ENCODE measurements at regions not wholly inside any gene's neighbourhood (a gene's known extent, or its start where the extent isn't known, plus 50 kb on each side); places are given as distances from the start of the nearest gene placed in this dataset.

DNA sequence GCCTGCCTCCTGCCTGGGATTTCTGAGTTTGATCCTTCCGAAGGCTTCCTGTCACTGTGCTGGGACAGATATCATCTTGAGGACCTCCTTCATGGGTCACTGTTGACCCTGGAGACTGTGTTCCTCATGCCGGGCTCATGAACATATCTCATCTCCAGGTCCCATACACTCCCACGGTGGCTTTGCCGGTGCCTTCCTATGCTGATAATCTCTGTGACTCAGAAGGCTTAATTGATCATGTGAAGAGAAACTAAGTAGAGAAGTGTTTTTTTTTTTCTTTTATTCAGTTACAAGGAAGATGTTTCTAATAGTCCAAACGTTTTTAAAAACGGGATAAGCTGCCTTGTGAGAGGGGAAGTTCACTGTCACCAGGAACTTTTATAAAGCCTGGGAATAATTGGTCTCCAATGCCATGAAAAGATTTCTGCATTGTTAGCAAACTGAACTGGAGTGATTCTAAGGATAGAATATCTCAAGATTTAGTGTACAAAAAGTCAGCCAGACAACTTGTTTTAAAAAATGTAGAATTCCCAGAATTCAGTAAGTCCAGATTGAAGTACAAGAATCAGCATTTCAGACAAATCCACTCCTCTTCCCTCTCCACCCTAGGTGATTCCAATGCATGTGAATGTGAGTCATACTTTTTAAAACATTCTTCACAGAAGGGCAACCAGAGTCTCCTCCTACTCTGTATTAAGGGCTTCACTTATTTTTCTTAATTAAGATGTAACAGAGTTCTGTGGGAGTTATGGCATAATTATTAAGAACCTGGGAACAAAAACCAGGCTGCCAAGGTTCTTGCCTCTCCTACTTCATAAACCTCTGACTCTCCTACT, 139.8 kb upstream of the LGR5 start:
- no peaks in the 10 kb centered on the region for H3K27me3 ChIP-seq (ENCODE audit: low read depth)
- H3K4me1 ChIP-seq = no peaks in the 10 kb centered on the region
- H3K9me3 ChIP-seq = no peaks in the 10 kb centered on the region
- no peak for DNase-seq
- intact Hi-C loops (cut with DNase I) = no loop called here
- H3K27ac ChIP-seq = no peak overlapping the region
- H3K36me3 ChIP-seq = no peaks in the 10 kb centered on the region
- H3K4me3 ChIP-seq = no peak overlapping the region
- ATAC-seq = no peak
- TF ChIP-seq, protein P1, sequence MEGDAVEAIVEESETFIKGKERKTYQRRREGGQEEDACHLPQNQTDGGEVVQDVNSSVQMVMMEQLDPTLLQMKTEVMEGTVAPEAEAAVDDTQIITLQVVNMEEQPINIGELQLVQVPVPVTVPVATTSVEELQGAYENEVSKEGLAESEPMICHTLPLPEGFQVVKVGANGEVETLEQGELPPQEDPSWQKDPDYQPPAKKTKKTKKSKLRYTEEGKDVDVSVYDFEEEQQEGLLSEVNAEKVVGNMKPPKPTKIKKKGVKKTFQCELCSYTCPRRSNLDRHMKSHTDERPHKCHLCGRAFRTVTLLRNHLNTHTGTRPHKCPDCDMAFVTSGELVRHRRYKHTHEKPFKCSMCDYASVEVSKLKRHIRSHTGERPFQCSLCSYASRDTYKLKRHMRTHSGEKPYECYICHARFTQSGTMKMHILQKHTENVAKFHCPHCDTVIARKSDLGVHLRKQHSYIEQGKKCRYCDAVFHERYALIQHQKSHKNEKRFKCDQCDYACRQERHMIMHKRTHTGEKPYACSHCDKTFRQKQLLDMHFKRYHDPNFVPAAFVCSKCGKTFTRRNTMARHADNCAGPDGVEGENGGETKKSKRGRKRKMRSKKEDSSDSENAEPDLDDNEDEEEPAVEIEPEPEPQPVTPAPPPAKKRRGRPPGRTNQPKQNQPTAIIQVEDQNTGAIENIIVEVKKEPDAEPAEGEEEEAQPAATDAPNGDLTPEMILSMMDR (IDR thresholded peaks at IDR 0.05) = no peak

GRCh38 chr12:71297930-71298329, 140.1 kb upstream of the TSPAN8 start:
- H3K4me3 ChIP-seq = no peak overlapping the region
- TF ChIP-seq, protein P1 (IDR thresholded peaks at IDR 0.05) = no peak
- intact Hi-C loops (cut with DNase I) = no loop called here
- no peaks in the 10 kb centered on the region for H3K9me3 ChIP-seq
- DNase-seq (no peak), ATAC-seq (no peak)
- no peaks in the 10 kb centered on the region for H3K4me1 ChIP-seq
- no peaks in the 10 kb centered on the region for H3K27me3 ChIP-seq (ENCODE audit: low read depth)
- no peaks in the 10 kb centered on the region for H3K36me3 ChIP-seq
- no peak overlapping the region for H3K27ac ChIP-seq

- intact Hi-C loops (cut with DNase I) = no loop called here
- no peaks in the 10 kb centered on the region for H3K36me3 ChIP-seq
- H3K4me3 ChIP-seq = no peak overlapping the region
- H3K9me3 ChIP-seq = no peaks in the 10 kb centered on the region
- TF ChIP-seq, protein P1 (IDR thresholded peaks at IDR 0.05) = no peak
- no peak for ATAC-seq
- no peaks in the 10 kb centered on the region for H3K27me3 ChIP-seq (ENCODE audit: low read depth)
- no peaks in the 10 kb centered on the region for H3K4me1 ChIP-seq
- H3K27ac ChIP-seq = no peak overlapping the region
- DNase-seq = no peak
Measured at GRCh38 chr12:71295953-71296352, 138.2 kb upstream of the TSPAN8 start.

- Histone ChIP-seq H3K4me1 (no peaks in the 10 kb centered on the region), H3K4me3 (no peak overlapping the region), H3K36me3 (no peaks in the 10 kb centered on the region), H3K27ac (no peak overlapping the region), H3K27me3 (ENCODE audit: low read depth) (no peaks in the 10 kb centered on the region), H3K9me3 (no peaks in the 10 kb centered on the region)
- TF ChIP-seq, protein P1 (IDR thresholded peaks at IDR 0.05) = no peak
- ATAC-seq = no peak
- intact Hi-C loops (cut with DNase I) = no loop called here
- DNase-seq = no peak
Measured at GRCh38 chr12:71291746-71292145, 133.9 kb upstream of the TSPAN8 start.

- intact Hi-C loops (cut with DNase I) = no loop called here
- no peaks in the 10 kb centered on the region for H3K27me3 ChIP-seq (ENCODE audit: low read depth)
- no peaks in the 10 kb centered on the region for H3K36me3 ChIP-seq
- H3K4me1 ChIP-seq = no peaks in the 10 kb centered on the region
- ATAC-seq (no peak), DNase-seq (no peak)
- TF ChIP-seq, protein P1 (IDR thresholded peaks at IDR 0.05) = no peak
- H3K4me3 ChIP-seq = no peak overlapping the region
- H3K27ac ChIP-seq = no peak overlapping the region
- H3K9me3 ChIP-seq = no peaks in the 10 kb centered on the region
Measured at GRCh38 chr12:71283883-71284282, 126.1 kb upstream of the TSPAN8 start.
